ENCODE measurements at regions not wholly inside any gene's neighbourhood (a gene's known extent, or its start where the extent isn't known, plus 50 kb on each side); places are given as distances from the start of the nearest gene placed in this dataset.

- TF ChIP-seq, protein P1, sequence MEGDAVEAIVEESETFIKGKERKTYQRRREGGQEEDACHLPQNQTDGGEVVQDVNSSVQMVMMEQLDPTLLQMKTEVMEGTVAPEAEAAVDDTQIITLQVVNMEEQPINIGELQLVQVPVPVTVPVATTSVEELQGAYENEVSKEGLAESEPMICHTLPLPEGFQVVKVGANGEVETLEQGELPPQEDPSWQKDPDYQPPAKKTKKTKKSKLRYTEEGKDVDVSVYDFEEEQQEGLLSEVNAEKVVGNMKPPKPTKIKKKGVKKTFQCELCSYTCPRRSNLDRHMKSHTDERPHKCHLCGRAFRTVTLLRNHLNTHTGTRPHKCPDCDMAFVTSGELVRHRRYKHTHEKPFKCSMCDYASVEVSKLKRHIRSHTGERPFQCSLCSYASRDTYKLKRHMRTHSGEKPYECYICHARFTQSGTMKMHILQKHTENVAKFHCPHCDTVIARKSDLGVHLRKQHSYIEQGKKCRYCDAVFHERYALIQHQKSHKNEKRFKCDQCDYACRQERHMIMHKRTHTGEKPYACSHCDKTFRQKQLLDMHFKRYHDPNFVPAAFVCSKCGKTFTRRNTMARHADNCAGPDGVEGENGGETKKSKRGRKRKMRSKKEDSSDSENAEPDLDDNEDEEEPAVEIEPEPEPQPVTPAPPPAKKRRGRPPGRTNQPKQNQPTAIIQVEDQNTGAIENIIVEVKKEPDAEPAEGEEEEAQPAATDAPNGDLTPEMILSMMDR (IDR thresholded peaks at IDR 0.05): no peak
- no peak for TF ChIP-seq ZFX (IDR thresholded peaks at IDR 0.05; ENCODE audit: borderline replicate concordance)
Measured at GRCh38 chr4:82044141-82044993, 329.4 kb downstream of the HNRNPD start.

Measured in 22Rv1 (cell line).